ENCODE measurements at regions not wholly inside any gene's neighbourhood (a gene's known extent, or its start where the extent isn't known, plus 50 kb on each side); places are given as distances from the start of the nearest gene placed in this dataset.
A peak's percentile ranks its signal among the peaks of the same experiment; 100 is the strongest.

GRCh38 chr3:75218577-75218976 lies 445.6 kb upstream of the FRG2C start:
- H2AFZ ChIP-seq (ENCODE audit: low read length), result no peak overlapping the region
- no peaks in the 10 kb centered on the region for H3K27me3 ChIP-seq (ENCODE audit: control insufficient read depth, insufficient read depth, low read length)
- no peak overlapping the region for H3K9ac ChIP-seq (ENCODE audit: insufficient read depth, low read length)
- TF ChIP-seq CTCF (conservative IDR thresholded peaks at IDR 0.05 in 1 of 2, IDR thresholded peaks at IDR 0.05 in 1 of 2; ENCODE audit: low read depth in 1 of 2, low read length in 2 of 2) (no peak), EZH2 (IDR thresholded peaks at IDR 0.05; ENCODE audit: low read length, missing control alignments) (no peak)
- H3K36me3 ChIP-seq (ENCODE audit: control insufficient read depth, insufficient read depth, low read length), result no peaks in the 10 kb centered on the region
- DNase-seq (ENCODE audit: low read depth in 2 of 2), result no peak
- no peaks in the 10 kb centered on the region for H4K20me1 ChIP-seq (ENCODE audit: control insufficient read depth, extremely low read depth, insufficient read depth, low read length)
- H3K27ac ChIP-seq (ENCODE audit: insufficient read depth, low read length), result no peak overlapping the region
- H3K4me2 ChIP-seq (ENCODE audit: extremely low read depth, insufficient read depth, low read length), result no peak overlapping the region
- no peaks in the 10 kb centered on the region for H3K79me2 ChIP-seq (ENCODE audit: control insufficient read depth, insufficient read depth, low read length)
- no peaks in the 10 kb centered on the region for H3K9me3 ChIP-seq (ENCODE audit: control insufficient read depth, insufficient read depth, low read depth, low read length)
- no peak overlapping the region for H3K4me3 ChIP-seq (replicated peaks in 1 of 4; ENCODE audit: control extremely low read depth in 1 of 4, insufficient read depth in 1 of 4, low read depth in 3 of 4, low read length in 4 of 4)
- H3K4me1 ChIP-seq (ENCODE audit: control insufficient read depth, extremely low read depth, insufficient read depth, low read length), result no peaks in the 10 kb centered on the region

- H4K20me1 ChIP-seq (ENCODE audit: control insufficient read depth, extremely low read depth, insufficient read depth, low read length), result no peaks in the 10 kb centered on the region
- no peaks in the 10 kb centered on the region for H3K27me3 ChIP-seq (ENCODE audit: control insufficient read depth, insufficient read depth, low read length)
- H3K9me3 ChIP-seq (ENCODE audit: control insufficient read depth, insufficient read depth, low read depth, low read length), result no peaks in the 10 kb centered on the region
- H3K27ac ChIP-seq (ENCODE audit: insufficient read depth, low read length), result no peak overlapping the region
- no peak for DNase-seq (ENCODE audit: low read depth in 2 of 2)
- no peak overlapping the region for H2AFZ ChIP-seq (ENCODE audit: low read length)
- H3K4me3 ChIP-seq (replicated peaks in 1 of 4; ENCODE audit: control extremely low read depth in 1 of 4, insufficient read depth in 1 of 4, low read depth in 3 of 4, low read length in 4 of 4), result no peak overlapping the region
- H3K79me2 ChIP-seq (ENCODE audit: control insufficient read depth, insufficient read depth, low read length), result no peaks in the 10 kb centered on the region
- H3K4me2 ChIP-seq (ENCODE audit: extremely low read depth, insufficient read depth, low read length), result no peak overlapping the region
- no peak for TF ChIP-seq EZH2 (IDR thresholded peaks at IDR 0.05; ENCODE audit: low read length, missing control alignments)
- TF ChIP-seq CTCF (conservative IDR thresholded peaks at IDR 0.05 in 1 of 2, IDR thresholded peaks at IDR 0.05 in 1 of 2; ENCODE audit: low read depth in 1 of 2, low read length in 2 of 2), result no peak
- no peak overlapping the region for H3K9ac ChIP-seq (ENCODE audit: insufficient read depth, low read length)
- H3K36me3 ChIP-seq (ENCODE audit: control insufficient read depth, insufficient read depth, low read length), result no peaks in the 10 kb centered on the region
- no peaks in the 10 kb centered on the region for H3K4me1 ChIP-seq (ENCODE audit: control insufficient read depth, extremely low read depth, insufficient read depth, low read length)
Observed at GRCh38 chr3:75220932-75221331, 443.2 kb upstream of the FRG2C start.

GRCh38 chr3:75224412-75224811 lies 439.7 kb upstream of the FRG2C start:
- no peak overlapping the region for H3K27ac ChIP-seq (ENCODE audit: insufficient read depth, low read length)
- no peak overlapping the region for H2AFZ ChIP-seq (ENCODE audit: low read length)
- TF ChIP-seq CTCF (conservative IDR thresholded peaks at IDR 0.05 in 1 of 2, IDR thresholded peaks at IDR 0.05 in 1 of 2; ENCODE audit: low read depth in 1 of 2, low read length in 2 of 2), result no peak
- no peak for TF ChIP-seq EZH2 (IDR thresholded peaks at IDR 0.05; ENCODE audit: low read length, missing control alignments)
- peak in 1 of 2 donors; percentile 2 for DNase-seq (ENCODE audit: low read depth in 2 of 2)
- no peak overlapping the region for H3K4me3 ChIP-seq (replicated peaks in 1 of 4; ENCODE audit: control extremely low read depth in 1 of 4, insufficient read depth in 1 of 4, low read depth in 3 of 4, low read length in 4 of 4)
- H3K79me2 ChIP-seq (ENCODE audit: control insufficient read depth, insufficient read depth, low read length), result no peaks in the 10 kb centered on the region
- no peaks in the 10 kb centered on the region for H3K27me3 ChIP-seq (ENCODE audit: control insufficient read depth, insufficient read depth, low read length)
- no peaks in the 10 kb centered on the region for H3K36me3 ChIP-seq (ENCODE audit: control insufficient read depth, insufficient read depth, low read length)
- H3K4me1 ChIP-seq (ENCODE audit: control insufficient read depth, extremely low read depth, insufficient read depth, low read length), result no peaks in the 10 kb centered on the region
- H3K9me3 ChIP-seq (ENCODE audit: control insufficient read depth, insufficient read depth, low read depth, low read length), result no peaks in the 10 kb centered on the region
- no peak overlapping the region for H3K4me2 ChIP-seq (ENCODE audit: extremely low read depth, insufficient read depth, low read length)
- H4K20me1 ChIP-seq (ENCODE audit: control insufficient read depth, extremely low read depth, insufficient read depth, low read length), result no peaks in the 10 kb centered on the region
- H3K9ac ChIP-seq (ENCODE audit: insufficient read depth, low read length), result no peak overlapping the region

Measured in fibroblast of lung (primary cell).